IPS DF 4.7 (cell line): ENCODE measurements at regions not wholly inside any gene's neighbourhood (a gene's known extent, or its start where the extent isn't known, plus 50 kb on each side); places are given as distances from the start of the nearest gene placed in this dataset.
A peak's percentile ranks its signal among the peaks of the same experiment; 100 is the strongest.
"Not testable (repeated sequence)": the region's sequence is repeated elsewhere in the genome, so short reads cannot be mapped to it uniquely, and the experiment has no call there.

Experiments used
- DNase-seq: peaks from one replicate; pipeline ENCODE4 v3.0.0-alpha.2; 2013; ENCODE audit warnings: low spot score; ENCODE audit errors: extremely low read depth

GRCh38 chr10:56298941-56299340, 62.1 kb downstream of the ZWINT start:
- DNase-seq, result peak; percentile 5

GRCh38 chr10:56296618-56297017, 64.4 kb downstream of the ZWINT start:
- DNase-seq, result no peak

- DNase-seq, result no peak
These were observed 72.7 kb downstream of the ZWINT start for GRCh38 chr10:56288403-56288802.

GRCh38 chr10:56286096-56286495, 75.0 kb downstream of the ZWINT start:
- DNase-seq, result no peak

- no peak for DNase-seq
These were observed 81.8 kb downstream of the ZWINT start for GRCh38 chr10:56279270-56279669.

GRCh38 chr10:56269181-56269580, 91.9 kb downstream of the ZWINT start:
- no peak for DNase-seq

GRCh38 chr10:56266120-56266519, 94.9 kb downstream of the ZWINT start:
- DNase-seq, result no peak

- no peak for DNase-seq
These were observed 102.1 kb downstream of the ZWINT start for GRCh38 chr10:56258991-56259390.

GRCh38 chr10:56258378-56258777, 102.7 kb downstream of the ZWINT start:
- no peak for DNase-seq

GRCh38 chr10:56255298-56255697, 105.8 kb downstream of the ZWINT start:
- DNase-seq, result no peak

- no peak for DNase-seq
These were observed 120.6 kb downstream of the ZWINT start for GRCh38 chr10:56240471-56240870.

- DNase-seq, result no peak
These were observed 129.6 kb downstream of the ZWINT start for GRCh38 chr10:56231436-56231835.

GRCh38 chr10:56222237-56222636, 138.8 kb downstream of the ZWINT start:
- no peak for DNase-seq

GRCh38 chr10:56212951-56213350, 148.1 kb downstream of the ZWINT start:
- no peak for DNase-seq

GRCh38 chr10:56181607-56182006, 179.5 kb downstream of the ZWINT start:
- DNase-seq, result no peak

- no peak for DNase-seq
These were observed 182.8 kb downstream of the ZWINT start for GRCh38 chr10:56178210-56178609.

GRCh38 chr10:56155091-56155513, 206.0 kb downstream of the ZWINT start:
- not testable (repeated sequence) for DNase-seq

- DNase-seq, result no peak
These were observed 214.3 kb downstream of the ZWINT start for GRCh38 chr10:56146806-56147205.

GRCh38 chr10:56142092-56142728, 218.8 kb downstream of the ZWINT start:
- DNase-seq, result no peak

GRCh38 chr10:56139405-56139804, 221.7 kb downstream of the ZWINT start:
- no peak for DNase-seq

- DNase-seq, result no peak
These were observed 225.2 kb downstream of the ZWINT start for GRCh38 chr10:56135828-56136227.

- DNase-seq, result no peak
These were observed 237.8 kb downstream of the ZWINT start for GRCh38 chr10:56123247-56123646.

GRCh38 chr10:56116684-56117083, 244.4 kb downstream of the ZWINT start:
- no peak for DNase-seq

- DNase-seq, result no peak
These were observed 251.6 kb downstream of the ZWINT start for GRCh38 chr10:56109454-56109853.
